OCI-LY3 (cell line): ENCODE measurements at regions not wholly inside any gene's neighbourhood (a gene's known extent, or its start where the extent isn't known, plus 50 kb on each side); places are given as distances from the start of the nearest gene placed in this dataset.

Source experiments
- H2AFZ ChIP-seq: fragments of 200-600, 300-600 bp; shearing (Covaris generic); 2 replicates; pipeline ENCODE4 v1.6.0; 2014; ENCODE audit warnings: antibody characterized with exemption, low read depth, low read length
- H3K27ac ChIP-seq: fragments of 200-600, 300-600 bp; sonication (generic); 2 replicates; pipeline ENCODE4 v1.5.1; 2014; ENCODE audit warnings: mild to moderate bottlenecking, low read length, moderate library complexity, mixed read lengths
- H3K27me3 ChIP-seq: fragments of 200-600, 300-600 bp; sonication (generic); 2 replicates; pipeline ENCODE4 v1.6.1; 2014; ENCODE audit warnings: low read depth, low read length, mixed read lengths
- H3K36me3 ChIP-seq: fragments of 200-600, 300-600 bp; sonication (generic); replicated peaks from 2 replicates; pipeline ENCODE3; 2014; ENCODE audit warnings: low read depth, low read length, mixed read lengths
- H3K4me1 ChIP-seq: fragments of 300-600, 200-600 bp; sonication (generic); 2 replicates; pipeline ENCODE4 v1.6.1; 2014; ENCODE audit warnings: low read length, mixed read lengths
- H3K4me2 ChIP-seq: fragments of 200-600, 300-600 bp; sonication (generic); 2 replicates; pipeline ENCODE4 v1.6.1; 2014; ENCODE audit warnings: low read length, mixed read lengths
- H3K4me3 ChIP-seq: fragments of 300-600, 200-600 bp; sonication (generic); 2 replicates; pipeline ENCODE4 v1.5.1; 2014; ENCODE audit warnings: antibody characterized with exemption, mild to moderate bottlenecking, low read length, moderate library complexity
- H3K79me2 ChIP-seq: fragments of 300-600, 200-600 bp; shearing (Covaris generic); 2 replicates; pipeline ENCODE4 v1.6.1; 2014; ENCODE audit warnings: mild to moderate bottlenecking, low read length, mixed read lengths
- H3K9ac ChIP-seq: fragments of 300-600, 200-600 bp; shearing (Covaris generic); 2 replicates; pipeline ENCODE4 v1.6.0; 2014; ENCODE audit warnings: mild to moderate bottlenecking, low read length, moderate library complexity
- H3K9me3 ChIP-seq: fragments of 200-600, 300-600 bp; shearing (Covaris generic); 2 replicates; pipeline ENCODE4 v1.6.1; 2014; ENCODE audit warnings: low read length, mixed read lengths; ENCODE audit not compliant: insufficient read depth
- H4K20me1 ChIP-seq: fragments of 200-600, 300-600 bp; sonication (generic); 2 replicates; pipeline ENCODE4 v1.6.1; 2016; ENCODE audit warnings: low read length, mixed read lengths; ENCODE audit not compliant: insufficient read depth
- CTCF ChIP-seq: fragments of 200-600, 300-600 bp; sonication (generic); IDR thresholded peaks from 2 replicates; pipeline ENCODE4 v1.5.1; 2014; ENCODE audit warnings: antibody characterized with exemption, low read length, low read depth
- EZH2phosphoT487 ChIP-seq: fragments of 200-600 bp; shearing (Covaris generic); IDR thresholded peaks from 2 replicates; pipeline ENCODE4 v1.6.1; 2018; ENCODE audit warnings: antibody characterized with exemption, mixed run types, low read depth

GRCh38 chrX:137195991-137196390 lies 162.2 kb upstream of the GPR101 start:
- H3K9ac ChIP-seq: no peak overlapping the region
- no peak overlapping the region for H3K4me3 ChIP-seq
- no peaks in the 10 kb centered on the region for H3K9me3 ChIP-seq
- no peaks in the 10 kb centered on the region for H4K20me1 ChIP-seq
- H3K79me2 ChIP-seq: no peaks in the 10 kb centered on the region
- no peak overlapping the region for H3K4me2 ChIP-seq
- H3K27me3 ChIP-seq: 0 out of 2 replicates have a peak, but pooled peaks cover 3% of the 10 kb centered on the region
- no peaks in the 10 kb centered on the region for H3K4me1 ChIP-seq
- H3K27ac ChIP-seq: no peak overlapping the region
- no peaks in the 10 kb centered on the region for H3K36me3 ChIP-seq
- no peak for TF ChIP-seq CTCF
- TF ChIP-seq EZH2phosphoT487: no peak
- H2AFZ ChIP-seq: no peak overlapping the region

GRCh38 chrX:137195296-137195695 lies 161.5 kb upstream of the GPR101 start:
- Histone ChIP-seq H3K4me1 (no peaks in the 10 kb centered on the region), H3K79me2 (no peaks in the 10 kb centered on the region), H3K36me3 (no peaks in the 10 kb centered on the region), H3K9ac (no peak overlapping the region), H3K4me2 (no peak overlapping the region), H3K9me3 (no peaks in the 10 kb centered on the region), H4K20me1 (no peaks in the 10 kb centered on the region), H3K27ac (no peak overlapping the region), H3K27me3 (0 out of 2 replicates have a peak, but pooled peaks cover 3% of the 10 kb centered on the region), H2AFZ (no peak overlapping the region), H3K4me3 (no peak overlapping the region)
- TF ChIP-seq EZH2phosphoT487 (no peak), CTCF (no peak)

GRCh38 chrX:137194164-137194563 lies 160.4 kb upstream of the GPR101 start:
- no peak overlapping the region for H3K4me2 ChIP-seq
- H3K9ac ChIP-seq: no peak overlapping the region
- no peak overlapping the region for H3K4me3 ChIP-seq
- no peaks in the 10 kb centered on the region for H3K36me3 ChIP-seq
- 0 out of 2 replicates have a peak, but pooled peaks cover 3% of the 10 kb centered on the region for H3K27me3 ChIP-seq
- no peaks in the 10 kb centered on the region for H3K79me2 ChIP-seq
- H2AFZ ChIP-seq: no peak overlapping the region
- H3K27ac ChIP-seq: no peak overlapping the region
- no peaks in the 10 kb centered on the region for H3K4me1 ChIP-seq
- H4K20me1 ChIP-seq: no peaks in the 10 kb centered on the region
- TF ChIP-seq EZH2phosphoT487 (no peak), CTCF (peak; percentile 54)
- no peaks in the 10 kb centered on the region for H3K9me3 ChIP-seq

- no peak overlapping the region for H3K4me3 ChIP-seq
- H3K27me3 ChIP-seq: no peaks in the 10 kb centered on the region
- no peak overlapping the region for H3K4me2 ChIP-seq
- no peaks in the 10 kb centered on the region for H3K36me3 ChIP-seq
- H3K9me3 ChIP-seq: no peaks in the 10 kb centered on the region
- no peak overlapping the region for H3K9ac ChIP-seq
- H3K27ac ChIP-seq: no peak overlapping the region
- no peaks in the 10 kb centered on the region for H4K20me1 ChIP-seq
- H3K4me1 ChIP-seq: no peaks in the 10 kb centered on the region
- no peak overlapping the region for H2AFZ ChIP-seq
- TF ChIP-seq CTCF: no peak
- no peak for TF ChIP-seq EZH2phosphoT487
- H3K79me2 ChIP-seq: no peaks in the 10 kb centered on the region
Measured at GRCh38 chrX:137187540-137187939, 153.7 kb upstream of the GPR101 start.
